Endodermal cell (in vitro differentiated cells): ENCODE measurements at regions not wholly inside any gene's neighbourhood (a gene's known extent, or its start where the extent isn't known, plus 50 kb on each side); places are given as distances from the start of the nearest gene placed in this dataset.

ENCODE experiments used
- DNase-seq: peaks from one replicate; pipeline ENCODE4 v3.0.0-alpha.2; 2017
- H3K27ac ChIP-seq: 2 replicates; pipeline ENCODE4 v1.5.1; 2013; ENCODE audit warnings: mild to moderate bottlenecking, low read depth, low read length, moderate library complexity
- H3K27me3 ChIP-seq: 2 replicates; pipeline ENCODE4 v1.6.1; 2013; ENCODE audit warnings: mild to moderate bottlenecking, low read length, moderate library complexity; ENCODE audit not compliant: insufficient read depth, control insufficient read depth, poor library complexity, severe bottlenecking
- H3K36me3 ChIP-seq: 2 replicates; pipeline ENCODE4 v1.7.0; 2013; ENCODE audit warnings: mild to moderate bottlenecking, low read length, moderate library complexity; ENCODE audit not compliant: control insufficient read depth, insufficient read depth
- H3K4me1 ChIP-seq: one replicate; pipeline ENCODE4 v1.7.0; 2013; ENCODE audit warnings: low read length; ENCODE audit not compliant: control insufficient read depth, insufficient read depth
- H3K4me3 ChIP-seq: 2 replicates; pipeline ENCODE4 v1.5.1; 2013; ENCODE audit warnings: mild to moderate bottlenecking, low read length, moderate library complexity
- H3K9ac ChIP-seq: 2 replicates; pipeline ENCODE4 v1.6.1; 2013; ENCODE audit warnings: mild to moderate bottlenecking, low read length, moderate library complexity; ENCODE audit not compliant: poor library complexity, severe bottlenecking; ENCODE audit errors: extremely low read depth
- H3K9me3 ChIP-seq: 2 replicates; pipeline ENCODE4 v1.6.1; 2013; ENCODE audit warnings: mild to moderate bottlenecking, low read length, moderate library complexity; ENCODE audit not compliant: control insufficient read depth
- H3K27ac Mint-ChIP-seq: 2 replicates; pipeline ENCODE4 v1.8.0; 2020; ENCODE audit warnings: mixed read lengths
- H3K27me3 Mint-ChIP-seq: 2 replicates; pipeline ENCODE4 v1.8.0; 2021; ENCODE audit warnings: mild to moderate bottlenecking, mixed read lengths; ENCODE audit not compliant: insufficient read depth
- H3K36me3 Mint-ChIP-seq: 2 replicates; pipeline ENCODE4 v1.8.0; 2020; ENCODE audit warnings: low read depth, mixed read lengths
- H3K4me1 Mint-ChIP-seq: 2 replicates; pipeline ENCODE4 v1.8.0; 2020; ENCODE audit warnings: mixed read lengths
- H3K4me3 Mint-ChIP-seq: 2 replicates; pipeline ENCODE4 v1.8.0; 2020; ENCODE audit warnings: mild to moderate bottlenecking, moderate library complexity, mixed read lengths
- H3K9me3 Mint-ChIP-seq: 2 replicates; pipeline ENCODE4 v1.8.0; 2020; ENCODE audit warnings: mild to moderate bottlenecking, mixed read lengths
- CTCF ChIP-seq: fragments of 200-600 bp; sonication (generic); conservative IDR thresholded peaks from 2 replicates; pipeline ENCODE4 v1.5.0; 2021; ENCODE audit warnings: antibody characterized with exemption, mild to moderate bottlenecking
- WGBS, 2 experiments: methylation state at CpG; one replicate each; pipeline versions ENCODE4 v1.1.5 to v1.1.7; 2013; ENCODE audit warnings: missing lambda C conversion rate in 2 of 2, mixed read lengths in 1 of 2; ENCODE audit not compliant: insufficient coverage in 1 of 2, insufficient read length in 1 of 2; 5-methylcytosine and 5-hydroxymethylcytosine counted together

GRCh38 chr5:30592833-30593232, 600.7 kb upstream of the CDH6 start:
- Histone ChIP-seq H3K4me3 (peak overlapping the region; percentile 12), H3K36me3 (no peaks in the 10 kb centered on the region), H3K9ac (no peak overlapping the region), H3K4me1 (peaks cover 24% of the 10 kb centered on the region), H3K9me3 (peaks cover 7% of the 10 kb centered on the region), H3K27ac (no peak overlapping the region), H3K27me3 (no peaks in the 10 kb centered on the region)
- Mint-ChIP-seq H3K9me3 (peaks cover 8% of the 10 kb centered on the region), H3K36me3 (peaks cover 4% of the 10 kb centered on the region), H3K27me3 (peaks cover 2% of the 10 kb centered on the region), H3K27ac (no peak overlapping the region), H3K4me3 (no peak overlapping the region), H3K4me1 (peaks cover 36% of the 10 kb centered on the region)
- DNase-seq = no peak
- 90% methylated on average over 3 of the region's 3 CpGs; no CpG with 5 or more reads in 1 of the 2 experiments for WGBS, 2 experiments
- no peak for TF ChIP-seq CTCF

GRCh38 chr5:30581198-30581935, 612.1 kb upstream of the CDH6 start:
- Histone ChIP-seq H3K27me3 (no peaks in the 10 kb centered on the region), H3K27ac (no peak overlapping the region), H3K36me3 (no peaks in the 10 kb centered on the region), H3K4me3 (no peak overlapping the region), H3K9ac (no peak overlapping the region), H3K4me1 (no peaks in the 10 kb centered on the region), H3K9me3 (no peaks in the 10 kb centered on the region)
- Mint-ChIP-seq H3K4me1 (peaks cover 3% of the 10 kb centered on the region), H3K27me3 (no peaks in the 10 kb centered on the region), H3K9me3 (no peaks in the 10 kb centered on the region), H3K27ac (no peak overlapping the region), H3K4me3 (no peak overlapping the region), H3K36me3 (no peaks in the 10 kb centered on the region)
- no peak for DNase-seq
- no peak for TF ChIP-seq CTCF
- WGBS, 2 experiments = 69 to 79% methylated on average over 5 to 8 of the region's 8 CpGs

- Histone ChIP-seq H3K9me3 (no peaks in the 10 kb centered on the region), H3K27ac (no peak overlapping the region), H3K4me1 (no peaks in the 10 kb centered on the region), H3K4me3 (no peak overlapping the region), H3K36me3 (no peaks in the 10 kb centered on the region), H3K27me3 (no peaks in the 10 kb centered on the region), H3K9ac (no peak overlapping the region)
- no peak for TF ChIP-seq CTCF
- no peaks in the 10 kb centered on the region for H3K27me3 Mint-ChIP-seq
- H3K4me1 Mint-ChIP-seq = no peaks in the 10 kb centered on the region
- DNase-seq = no peak
- H3K4me3 Mint-ChIP-seq = no peak overlapping the region
- H3K36me3 Mint-ChIP-seq = no peaks in the 10 kb centered on the region
- peaks cover 1% of the 10 kb centered on the region for H3K9me3 Mint-ChIP-seq
- H3K27ac Mint-ChIP-seq = no peak overlapping the region
- 89% methylated on average over 1 of the region's 1 CpG; no CpG with 5 or more reads in 1 of the 2 experiments for WGBS, 2 experiments
Observed at GRCh38 chr5:30574761-30575160, 618.7 kb upstream of the CDH6 start.
